ENCODE measurements at regions not wholly inside any gene's neighbourhood (a gene's known extent, or its start where the extent isn't known, plus 50 kb on each side); places are given as distances from the start of the nearest gene placed in this dataset.

DNA sequence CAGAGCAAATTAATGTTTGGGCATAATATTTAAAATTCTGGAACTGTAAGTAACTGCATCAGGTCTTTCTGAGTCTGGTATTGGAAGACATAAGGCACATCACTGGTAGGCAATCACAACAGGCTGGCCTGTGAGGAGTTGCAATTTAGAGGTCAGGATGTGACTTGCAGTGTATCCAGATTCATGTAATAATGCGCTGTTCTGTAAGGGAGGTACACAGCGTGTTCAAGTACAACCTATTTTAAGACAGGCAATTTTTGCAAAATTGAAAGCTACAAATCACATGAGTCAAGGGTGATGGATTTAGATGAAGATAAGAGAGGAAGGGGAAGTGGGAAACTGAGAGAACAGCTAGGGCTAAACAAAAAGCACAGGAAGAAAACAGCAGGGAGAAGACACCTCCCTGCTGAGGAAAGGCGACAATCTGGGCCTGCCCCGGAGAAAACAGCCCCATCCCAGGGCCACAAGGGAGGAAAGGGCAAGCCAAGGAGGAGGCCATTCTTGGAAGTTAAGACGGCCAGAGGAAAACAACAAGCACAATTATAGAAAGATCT lies 138.1 kb downstream of the LACC1 start:
- Histone ChIP-seq H3K27ac (ENCODE audit: low read depth, low read length) (no peak overlapping the region), H3K36me3 (ENCODE audit: control insufficient read depth in 3 of 3, insufficient read depth in 3 of 3, low read length in 3 of 3) (no peaks in the 10 kb centered on the region), H3K27me3 (ENCODE audit: control insufficient read depth in 3 of 3, insufficient read depth in 3 of 3, low read length in 3 of 3) (no peaks in the 10 kb centered on the region), H3K4me1 (ENCODE audit: control insufficient read depth in 3 of 3, insufficient read depth in 3 of 3, low read length in 3 of 3) (peaks cover 9 to 25% (median 16%) of the 10 kb centered on the region in 3 donors), H3K4me3 (ENCODE audit: low read length in 3 of 3) (no peak overlapping the region), H3K9ac (ENCODE audit: low read depth in 1 of 3, low read length in 3 of 3) (no peak overlapping the region), H3K9me3 (ENCODE audit: control insufficient read depth in 3 of 3, low read length in 3 of 3) (no peaks in the 10 kb centered on the region)

DNA sequence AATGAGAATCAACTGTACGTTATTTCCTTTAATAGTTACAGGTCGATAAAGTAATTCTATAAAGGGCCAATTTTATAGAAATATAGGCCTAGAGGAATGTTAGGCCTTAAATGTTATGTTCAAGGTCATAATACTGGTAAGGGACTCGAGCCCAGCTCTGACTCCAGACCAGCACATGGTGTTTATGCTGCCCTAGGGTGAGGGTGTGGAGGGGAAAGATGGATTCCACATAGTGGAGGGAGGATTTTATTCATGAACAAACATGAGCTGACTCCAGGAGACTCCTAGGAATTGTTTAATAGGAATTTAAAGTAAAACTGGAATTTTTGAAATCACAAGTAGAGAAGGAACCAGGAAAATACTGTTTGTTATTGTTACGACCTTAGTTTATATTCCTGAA lies 139.9 kb downstream of the LACC1 start:
- Histone ChIP-seq H3K27me3 (ENCODE audit: control insufficient read depth in 3 of 3, insufficient read depth in 3 of 3, low read length in 3 of 3) (no peaks in the 10 kb centered on the region), H3K27ac (ENCODE audit: low read depth, low read length) (no peak overlapping the region)

DNA sequence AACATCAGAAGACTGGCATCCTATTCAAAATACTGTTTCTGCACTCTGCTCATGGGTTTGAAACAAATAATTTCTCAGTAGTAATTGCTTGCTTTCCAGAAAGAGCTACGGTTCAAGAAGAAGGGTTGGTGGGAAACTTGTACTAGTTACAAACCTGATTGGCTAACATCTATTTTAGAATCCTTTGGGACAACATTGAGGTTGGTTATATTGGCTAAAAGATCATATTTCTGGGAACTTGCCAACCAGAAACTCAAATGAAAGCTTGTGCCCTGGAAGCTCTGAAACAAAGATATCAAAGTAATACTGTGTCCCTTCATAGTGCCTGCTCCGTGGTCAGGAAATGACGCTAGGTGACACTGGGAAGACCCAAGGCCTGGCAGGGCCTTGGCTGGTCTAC lies 141.7 kb downstream of the LACC1 start:
- H3K27ac ChIP-seq (ENCODE audit: low read depth, low read length) = no peak overlapping the region
- no peak overlapping the region for H3K4me3 ChIP-seq (ENCODE audit: low read length in 3 of 3)
- no peaks in the 10 kb centered on the region for H3K36me3 ChIP-seq (ENCODE audit: control insufficient read depth in 3 of 3, insufficient read depth in 3 of 3, low read length in 3 of 3)

More for the DNA sequence above, 139.9 kb downstream of the LACC1 start:
- Histone ChIP-seq H3K36me3 (ENCODE audit: control insufficient read depth in 3 of 3, insufficient read depth in 3 of 3, low read length in 3 of 3) (no peaks in the 10 kb centered on the region), H3K9me3 (ENCODE audit: control insufficient read depth in 3 of 3, low read length in 3 of 3) (no peaks in the 10 kb centered on the region), H3K4me3 (ENCODE audit: low read length in 3 of 3) (no peak overlapping the region), H3K9ac (ENCODE audit: low read depth in 1 of 3, low read length in 3 of 3) (no peak overlapping the region), H3K4me1 (ENCODE audit: control insufficient read depth in 3 of 3, insufficient read depth in 3 of 3, low read length in 3 of 3) (peaks cover 0 to 11% (median 3%) of the 10 kb centered on the region in 3 donors)

DNA sequence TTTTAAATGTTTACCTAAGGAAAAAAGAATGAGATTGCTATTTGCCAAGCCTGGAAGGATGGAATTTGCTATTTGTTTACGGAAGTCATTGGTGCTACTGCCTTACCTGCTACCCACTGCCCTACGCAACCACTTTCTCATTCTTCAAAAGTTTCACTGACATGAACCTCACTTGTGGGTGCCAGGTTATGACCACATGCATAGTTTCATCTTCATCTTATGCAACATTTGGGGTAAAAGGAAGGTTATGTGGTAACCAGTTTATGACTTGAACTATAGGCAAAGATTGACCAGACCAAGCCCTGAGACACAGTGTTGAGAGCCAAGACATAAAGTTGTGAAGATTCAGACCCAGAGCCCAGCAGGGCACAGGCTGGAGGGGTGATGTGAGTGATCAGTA lies 142.5 kb downstream of the LACC1 start:
- H3K4me3 ChIP-seq (ENCODE audit: low read length in 3 of 3) = no peak overlapping the region
- no peaks in the 10 kb centered on the region for H3K36me3 ChIP-seq (ENCODE audit: control insufficient read depth in 3 of 3, insufficient read depth in 3 of 3, low read length in 3 of 3)
- H3K4me1 ChIP-seq (ENCODE audit: control insufficient read depth in 3 of 3, insufficient read depth in 3 of 3, low read length in 3 of 3) = peaks cover 0 to 2% (median 0%) of the 10 kb centered on the region in 3 donors
- no peaks in the 10 kb centered on the region for H3K9me3 ChIP-seq (ENCODE audit: control insufficient read depth in 3 of 3, low read length in 3 of 3)
- no peak overlapping the region for H3K27ac ChIP-seq (ENCODE audit: low read depth, low read length)
- H3K27me3 ChIP-seq (ENCODE audit: control insufficient read depth in 3 of 3, insufficient read depth in 3 of 3, low read length in 3 of 3) = no peaks in the 10 kb centered on the region
- no peak overlapping the region for H3K9ac ChIP-seq (ENCODE audit: low read depth in 1 of 3, low read length in 3 of 3)

More for the DNA sequence above, 141.7 kb downstream of the LACC1 start:
- H3K9me3 ChIP-seq (ENCODE audit: control insufficient read depth in 3 of 3, low read length in 3 of 3) = no peaks in the 10 kb centered on the region
- no peak overlapping the region for H3K9ac ChIP-seq (ENCODE audit: low read depth in 1 of 3, low read length in 3 of 3)
- H3K27me3 ChIP-seq (ENCODE audit: control insufficient read depth in 3 of 3, insufficient read depth in 3 of 3, low read length in 3 of 3) = no peaks in the 10 kb centered on the region
- peaks cover 0 to 2% (median 0%) of the 10 kb centered on the region in 3 donors for H3K4me1 ChIP-seq (ENCODE audit: control insufficient read depth in 3 of 3, insufficient read depth in 3 of 3, low read length in 3 of 3)

DNA sequence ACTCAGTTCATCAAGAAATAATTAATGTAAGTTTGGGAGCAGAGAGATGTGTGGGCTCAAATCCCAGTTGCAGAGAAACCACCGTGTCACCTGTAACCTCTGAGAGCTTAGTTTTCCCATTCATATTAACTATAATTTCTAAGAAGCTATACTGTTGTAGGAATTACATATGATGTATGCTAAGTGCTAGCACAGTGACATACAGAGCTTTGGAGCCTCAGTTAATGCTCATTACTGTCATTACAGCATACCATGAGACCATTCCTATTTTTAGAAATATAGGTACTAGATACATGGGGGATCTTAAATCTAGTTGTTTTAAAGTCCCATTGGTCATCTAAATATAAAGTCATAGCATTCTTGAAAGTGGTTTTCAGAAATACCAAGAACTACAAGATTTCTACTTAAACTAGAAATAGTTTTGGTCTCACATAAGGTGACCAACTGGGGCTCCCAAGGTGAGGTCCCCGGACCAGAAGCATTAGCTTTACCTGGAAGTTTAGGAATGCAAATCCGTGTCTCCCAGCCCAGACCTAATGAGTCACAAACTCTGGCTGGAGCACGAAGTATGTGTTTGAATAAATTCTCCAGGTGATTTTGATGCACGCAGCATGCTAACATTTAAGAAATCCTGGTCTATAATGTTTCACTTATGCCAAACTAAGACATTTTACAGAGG lies 144.6 kb downstream of the LACC1 start:
- Histone ChIP-seq H3K27me3 (ENCODE audit: control insufficient read depth in 3 of 3, insufficient read depth in 3 of 3, low read length in 3 of 3) (no peaks in the 10 kb centered on the region), H3K27ac (ENCODE audit: low read depth, low read length) (no peak overlapping the region), H3K4me1 (ENCODE audit: control insufficient read depth in 3 of 3, insufficient read depth in 3 of 3, low read length in 3 of 3) (no peaks in the 10 kb centered on the region), H3K9ac (ENCODE audit: low read depth in 1 of 3, low read length in 3 of 3) (no peak overlapping the region), H3K9me3 (ENCODE audit: control insufficient read depth in 3 of 3, low read length in 3 of 3) (no peaks in the 10 kb centered on the region), H3K36me3 (ENCODE audit: control insufficient read depth in 3 of 3, insufficient read depth in 3 of 3, low read length in 3 of 3) (no peaks in the 10 kb centered on the region), H3K4me3 (ENCODE audit: low read length in 3 of 3) (no peak overlapping the region)

DNA sequence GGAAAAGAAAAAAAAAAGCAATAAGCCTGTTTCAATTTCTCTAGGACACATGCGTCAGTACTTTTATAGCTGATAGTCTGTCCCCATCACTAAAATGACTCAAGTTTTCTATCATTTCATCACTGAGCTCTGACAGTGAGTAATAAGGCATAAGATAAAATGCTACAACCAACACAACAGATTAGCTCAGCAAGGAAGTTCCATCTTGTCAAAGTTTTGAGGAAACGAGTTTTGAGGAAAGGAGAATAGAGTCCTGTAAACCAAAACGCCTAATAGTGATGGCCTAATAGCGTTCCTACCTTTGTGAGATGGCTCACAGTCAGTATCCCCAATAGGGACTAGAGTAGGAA lies 145.1 kb downstream of the LACC1 start:
- Histone ChIP-seq H3K9ac (ENCODE audit: low read depth in 1 of 3, low read length in 3 of 3) (no peak overlapping the region), H3K36me3 (ENCODE audit: control insufficient read depth in 3 of 3, insufficient read depth in 3 of 3, low read length in 3 of 3) (no peaks in the 10 kb centered on the region), H3K4me1 (ENCODE audit: control insufficient read depth in 3 of 3, insufficient read depth in 3 of 3, low read length in 3 of 3) (peaks cover 0 to under 1% (median under 1%) of the 10 kb centered on the region in 3 donors), H3K27me3 (ENCODE audit: control insufficient read depth in 3 of 3, insufficient read depth in 3 of 3, low read length in 3 of 3) (no peaks in the 10 kb centered on the region), H3K4me3 (ENCODE audit: low read length in 3 of 3) (no peak overlapping the region), H3K27ac (ENCODE audit: low read depth, low read length) (no peak overlapping the region), H3K9me3 (ENCODE audit: control insufficient read depth in 3 of 3, low read length in 3 of 3) (no peaks in the 10 kb centered on the region)

DNA sequence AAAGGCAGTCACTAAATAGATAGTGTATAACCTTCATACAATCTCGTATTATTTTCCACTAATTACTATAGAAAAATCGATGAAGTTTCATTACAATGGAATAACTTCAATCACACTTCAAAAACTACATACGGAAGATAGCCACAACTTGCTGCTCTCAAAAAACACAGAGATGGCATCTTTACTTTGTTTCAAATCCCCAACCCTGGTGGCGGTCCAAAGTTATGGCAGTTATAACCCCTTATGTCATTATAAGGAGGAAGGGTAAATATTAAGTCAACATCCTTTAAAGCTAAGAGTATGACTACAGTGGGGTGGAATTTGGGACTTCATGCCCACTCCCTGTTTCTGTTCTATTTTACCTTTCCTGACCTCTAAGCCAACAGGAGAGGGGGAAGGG lies 146.5 kb downstream of the LACC1 start:
- Histone ChIP-seq H3K9ac (ENCODE audit: low read depth in 1 of 3, low read length in 3 of 3) (no peak overlapping the region), H3K27ac (ENCODE audit: low read depth, low read length) (no peak overlapping the region), H3K27me3 (ENCODE audit: control insufficient read depth in 3 of 3, insufficient read depth in 3 of 3, low read length in 3 of 3) (no peaks in the 10 kb centered on the region), H3K4me3 (ENCODE audit: low read length in 3 of 3) (no peak overlapping the region), H3K9me3 (ENCODE audit: control insufficient read depth in 3 of 3, low read length in 3 of 3) (no peaks in the 10 kb centered on the region), H3K4me1 (ENCODE audit: control insufficient read depth in 3 of 3, insufficient read depth in 3 of 3, low read length in 3 of 3) (peaks cover 5 to 12% (median 11%) of the 10 kb centered on the region in 3 donors), H3K36me3 (ENCODE audit: control insufficient read depth in 3 of 3, insufficient read depth in 3 of 3, low read length in 3 of 3) (no peaks in the 10 kb centered on the region)

DNA sequence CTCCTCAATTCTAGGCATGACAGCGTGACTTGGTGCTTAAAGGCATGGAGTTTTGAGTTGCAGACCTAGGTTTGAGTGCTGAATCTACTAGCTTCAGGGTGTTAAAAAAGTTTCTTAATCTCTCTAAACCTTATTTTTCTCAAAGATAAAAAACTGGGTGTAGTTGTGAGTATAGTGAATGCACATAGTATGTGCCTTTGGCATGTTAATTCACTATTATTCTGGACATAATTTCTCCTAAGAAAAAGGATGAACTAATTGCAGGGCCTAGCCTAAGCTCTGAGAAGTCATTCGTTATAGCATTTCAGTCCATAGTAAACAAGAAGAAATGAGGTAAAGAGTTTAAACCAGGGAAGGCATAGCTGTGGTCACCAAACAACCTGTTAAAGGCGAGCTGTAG lies 149.0 kb downstream of the LACC1 start:
- H3K27ac ChIP-seq (ENCODE audit: low read depth, low read length) = no peak overlapping the region
- H3K36me3 ChIP-seq (ENCODE audit: control insufficient read depth in 3 of 3, insufficient read depth in 3 of 3, low read length in 3 of 3) = no peaks in the 10 kb centered on the region
- no peaks in the 10 kb centered on the region for H3K27me3 ChIP-seq (ENCODE audit: control insufficient read depth in 3 of 3, insufficient read depth in 3 of 3, low read length in 3 of 3)
- H3K9me3 ChIP-seq (ENCODE audit: control insufficient read depth in 3 of 3, low read length in 3 of 3) = no peaks in the 10 kb centered on the region
- no peak overlapping the region for H3K4me3 ChIP-seq (ENCODE audit: low read length in 3 of 3)
- peaks cover 5 to 12% (median 11%) of the 10 kb centered on the region in 3 donors for H3K4me1 ChIP-seq (ENCODE audit: control insufficient read depth in 3 of 3, insufficient read depth in 3 of 3, low read length in 3 of 3)
- H3K9ac ChIP-seq (ENCODE audit: low read depth in 1 of 3, low read length in 3 of 3) = no peak overlapping the region

DNA sequence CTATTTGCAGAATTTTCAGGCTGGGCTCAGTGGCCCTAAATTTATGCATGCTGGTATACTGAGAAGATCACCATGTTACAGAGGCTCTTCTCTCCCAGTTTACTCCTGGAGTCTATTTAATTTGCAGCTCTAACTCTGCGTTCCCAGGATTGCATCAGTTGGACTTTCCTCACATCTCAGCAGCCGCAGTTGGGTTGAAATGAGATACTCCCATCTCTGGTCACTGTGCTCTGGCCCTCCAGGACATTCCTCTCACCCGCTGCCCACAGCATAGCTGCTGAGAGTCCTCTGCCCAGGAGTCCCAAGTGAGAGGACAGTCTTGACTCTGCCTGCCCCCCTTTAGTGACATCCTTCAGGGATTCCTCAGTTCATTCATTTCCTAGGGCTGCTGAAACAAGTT lies 150.9 kb downstream of the LACC1 start:
- Histone ChIP-seq H3K9ac (ENCODE audit: low read depth in 1 of 3, low read length in 3 of 3) (no peak overlapping the region), H3K27ac (ENCODE audit: low read depth, low read length) (no peak overlapping the region), H3K36me3 (ENCODE audit: control insufficient read depth in 3 of 3, insufficient read depth in 3 of 3, low read length in 3 of 3) (no peaks in the 10 kb centered on the region), H3K9me3 (ENCODE audit: control insufficient read depth in 3 of 3, low read length in 3 of 3) (no peaks in the 10 kb centered on the region), H3K27me3 (ENCODE audit: control insufficient read depth in 3 of 3, insufficient read depth in 3 of 3, low read length in 3 of 3) (no peaks in the 10 kb centered on the region), H3K4me3 (ENCODE audit: low read length in 3 of 3) (no peak overlapping the region), H3K4me1 (ENCODE audit: control insufficient read depth in 3 of 3, insufficient read depth in 3 of 3, low read length in 3 of 3) (peaks cover 5 to 12% (median 11%) of the 10 kb centered on the region in 3 donors)

DNA sequence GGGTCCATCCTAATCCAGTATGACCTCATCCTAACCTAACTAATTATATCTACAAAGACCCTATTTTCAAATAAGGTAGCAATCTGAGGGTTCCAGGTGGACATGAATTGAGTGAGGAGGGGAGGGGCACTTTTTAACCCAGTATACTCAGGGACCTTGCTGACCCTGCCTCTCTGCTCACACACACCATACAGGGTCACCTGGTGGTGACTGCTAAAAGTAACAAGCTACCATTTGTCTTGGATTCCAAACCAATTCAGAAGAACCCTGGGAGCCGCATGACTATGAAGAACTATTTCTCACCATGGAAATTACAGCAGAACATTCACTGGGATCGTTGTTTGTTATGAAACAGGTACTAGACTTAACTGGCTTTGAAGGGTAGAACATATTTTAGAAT lies 151.9 kb downstream of the LACC1 start:
- Histone ChIP-seq H3K27me3 (ENCODE audit: control insufficient read depth in 3 of 3, insufficient read depth in 3 of 3, low read length in 3 of 3) (no peaks in the 10 kb centered on the region), H3K36me3 (ENCODE audit: control insufficient read depth in 3 of 3, insufficient read depth in 3 of 3, low read length in 3 of 3) (no peaks in the 10 kb centered on the region), H3K27ac (ENCODE audit: low read depth, low read length) (no peak overlapping the region), H3K4me3 (ENCODE audit: low read length in 3 of 3) (no peak overlapping the region), H3K9me3 (ENCODE audit: control insufficient read depth in 3 of 3, low read length in 3 of 3) (no peaks in the 10 kb centered on the region), H3K4me1 (ENCODE audit: control insufficient read depth in 3 of 3, insufficient read depth in 3 of 3, low read length in 3 of 3) (peaks cover 5 to 12% (median 11%) of the 10 kb centered on the region in 3 donors), H3K9ac (ENCODE audit: low read depth in 1 of 3, low read length in 3 of 3) (no peak overlapping the region)
